ENCODE measurements at regions not wholly inside any gene's neighbourhood (a gene's known extent, or its start where the extent isn't known, plus 50 kb on each side); places are given as distances from the start of the nearest gene placed in this dataset.

GRCh38 chr4:106609917-106610316 is 241.3 kb upstream of the GIMD1 start:
- Mint-ChIP-seq H3K27me3 (no peaks in the 10 kb centered on the region), H3K9me3 (peaks cover 4% of the 10 kb centered on the region), H3K27ac (no peak overlapping the region), H3K4me1 (no peaks in the 10 kb centered on the region), H3K4me3 (no peak overlapping the region), H3K36me3 (no peaks in the 10 kb centered on the region)
- CTCF ChIA-PET = no interaction called here
- DNase-seq = no peak

- Mint-ChIP-seq H3K4me3 (no peak overlapping the region), H3K36me3 (no peaks in the 10 kb centered on the region), H3K27me3 (no peaks in the 10 kb centered on the region), H3K9me3 (peaks cover 4% of the 10 kb centered on the region), H3K27ac (no peak overlapping the region), H3K4me1 (no peaks in the 10 kb centered on the region)
- no peak for DNase-seq
- CTCF ChIA-PET = no interaction called here
Observed at GRCh38 chr4:106607558-106607957, 239.0 kb upstream of the GIMD1 start.

GRCh38 chr4:106604319-106605051 is 235.9 kb upstream of the GIMD1 start:
- CTCF ChIA-PET = no interaction called here
- no peaks in the 10 kb centered on the region for H3K27me3 Mint-ChIP-seq
- no peaks in the 10 kb centered on the region for H3K36me3 Mint-ChIP-seq
- no peaks in the 10 kb centered on the region for H3K4me1 Mint-ChIP-seq
- H3K27ac Mint-ChIP-seq = no peak overlapping the region
- H3K9me3 Mint-ChIP-seq = no peaks in the 10 kb centered on the region
- no peak overlapping the region for H3K4me3 Mint-ChIP-seq
- DNase-seq = no peak

GRCh38 chr4:106603471-106603870 is 234.9 kb upstream of the GIMD1 start:
- Mint-ChIP-seq H3K27ac (no peak overlapping the region), H3K9me3 (no peaks in the 10 kb centered on the region), H3K36me3 (no peaks in the 10 kb centered on the region), H3K4me1 (no peaks in the 10 kb centered on the region), H3K4me3 (no peak overlapping the region), H3K27me3 (no peaks in the 10 kb centered on the region)
- DNase-seq = no peak
- CTCF ChIA-PET = no interaction called here

GRCh38 chr4:106602711-106603110 is 234.1 kb upstream of the GIMD1 start:
- Mint-ChIP-seq H3K27me3 (no peaks in the 10 kb centered on the region), H3K36me3 (no peaks in the 10 kb centered on the region), H3K27ac (no peak overlapping the region), H3K4me1 (no peaks in the 10 kb centered on the region), H3K4me3 (no peak overlapping the region), H3K9me3 (no peaks in the 10 kb centered on the region)
- CTCF ChIA-PET = no interaction called here
- DNase-seq = no peak

- no peak overlapping the region for H3K27ac Mint-ChIP-seq
- no peaks in the 10 kb centered on the region for H3K27me3 Mint-ChIP-seq
- no peak for DNase-seq
- H3K36me3 Mint-ChIP-seq = no peaks in the 10 kb centered on the region
- CTCF ChIA-PET = no interaction called here
- no peak overlapping the region for H3K4me3 Mint-ChIP-seq
- no peaks in the 10 kb centered on the region for H3K4me1 Mint-ChIP-seq
- no peaks in the 10 kb centered on the region for H3K9me3 Mint-ChIP-seq
Observed at GRCh38 chr4:106601519-106601918, 232.9 kb upstream of the GIMD1 start.

GRCh38 chr4:106595906-106596305 is 227.3 kb upstream of the GIMD1 start:
- DNase-seq = no peak
- no peaks in the 10 kb centered on the region for H3K4me1 Mint-ChIP-seq

GRCh38 chr4:106594291-106594952 is 225.8 kb upstream of the GIMD1 start:
- Mint-ChIP-seq H3K4me3 (no peak overlapping the region), H3K27me3 (no peaks in the 10 kb centered on the region), H3K27ac (no peak overlapping the region), H3K9me3 (no peaks in the 10 kb centered on the region), H3K36me3 (no peaks in the 10 kb centered on the region), H3K4me1 (no peaks in the 10 kb centered on the region)
- no peak for DNase-seq
- CTCF ChIA-PET = no interaction called here

More at GRCh38 chr4:106595906-106596305, 227.3 kb upstream of the GIMD1 start:
- H3K27me3 Mint-ChIP-seq = no peaks in the 10 kb centered on the region
- H3K27ac Mint-ChIP-seq = no peak overlapping the region
- CTCF ChIA-PET = no interaction called here
- H3K4me3 Mint-ChIP-seq = no peak overlapping the region
- no peaks in the 10 kb centered on the region for H3K9me3 Mint-ChIP-seq
- no peaks in the 10 kb centered on the region for H3K36me3 Mint-ChIP-seq

GRCh38 chr4:106588891-106589290 is 220.3 kb upstream of the GIMD1 start:
- H3K27me3 Mint-ChIP-seq = no peaks in the 10 kb centered on the region
- no peak overlapping the region for H3K4me3 Mint-ChIP-seq
- CTCF ChIA-PET = no interaction called here
- no peaks in the 10 kb centered on the region for H3K36me3 Mint-ChIP-seq
- no peak overlapping the region for H3K27ac Mint-ChIP-seq
- H3K4me1 Mint-ChIP-seq = no peaks in the 10 kb centered on the region
- no peak for DNase-seq
- H3K9me3 Mint-ChIP-seq = no peaks in the 10 kb centered on the region

GRCh38 chr4:106587558-106587957 is 219.0 kb upstream of the GIMD1 start:
- H3K9me3 Mint-ChIP-seq = no peaks in the 10 kb centered on the region
- CTCF ChIA-PET = no interaction called here
- no peaks in the 10 kb centered on the region for H3K27me3 Mint-ChIP-seq
- H3K36me3 Mint-ChIP-seq = no peaks in the 10 kb centered on the region
- H3K27ac Mint-ChIP-seq = no peak overlapping the region
- no peaks in the 10 kb centered on the region for H3K4me1 Mint-ChIP-seq
- H3K4me3 Mint-ChIP-seq = no peak overlapping the region
- DNase-seq = no peak

GRCh38 chr4:106585915-106586349 is 217.4 kb upstream of the GIMD1 start:
- no peaks in the 10 kb centered on the region for H3K27me3 Mint-ChIP-seq
- CTCF ChIA-PET = no interaction called here

GRCh38 chr4:106584337-106584989 is 215.9 kb upstream of the GIMD1 start:
- H3K27ac Mint-ChIP-seq = no peak overlapping the region

More at GRCh38 chr4:106585915-106586349, 217.4 kb upstream of the GIMD1 start:
- no peak overlapping the region for H3K4me3 Mint-ChIP-seq
- no peak for DNase-seq
- H3K27ac Mint-ChIP-seq = no peak overlapping the region
- H3K36me3 Mint-ChIP-seq = no peaks in the 10 kb centered on the region
- no peaks in the 10 kb centered on the region for H3K9me3 Mint-ChIP-seq
- H3K4me1 Mint-ChIP-seq = no peaks in the 10 kb centered on the region

GRCh38 chr4:106583567-106583966 is 215.0 kb upstream of the GIMD1 start:
- Mint-ChIP-seq H3K4me1 (no peaks in the 10 kb centered on the region), H3K4me3 (no peak overlapping the region), H3K9me3 (no peaks in the 10 kb centered on the region), H3K27me3 (no peaks in the 10 kb centered on the region), H3K36me3 (no peaks in the 10 kb centered on the region), H3K27ac (no peak overlapping the region)
- no peak for DNase-seq
- CTCF ChIA-PET = no interaction called here

More at GRCh38 chr4:106584337-106584989, 215.9 kb upstream of the GIMD1 start:
- Mint-ChIP-seq H3K9me3 (no peaks in the 10 kb centered on the region), H3K27me3 (no peaks in the 10 kb centered on the region), H3K4me3 (no peak overlapping the region), H3K36me3 (no peaks in the 10 kb centered on the region), H3K4me1 (no peaks in the 10 kb centered on the region)
- CTCF ChIA-PET = no interaction called here
- no peak for DNase-seq

- no peaks in the 10 kb centered on the region for H3K9me3 Mint-ChIP-seq
- CTCF ChIA-PET = no interaction called here
- no peaks in the 10 kb centered on the region for H3K27me3 Mint-ChIP-seq
- DNase-seq = no peak
- H3K4me1 Mint-ChIP-seq = no peaks in the 10 kb centered on the region
- no peaks in the 10 kb centered on the region for H3K36me3 Mint-ChIP-seq
- H3K27ac Mint-ChIP-seq = no peak overlapping the region
- no peak overlapping the region for H3K4me3 Mint-ChIP-seq
Observed at GRCh38 chr4:106583108-106583507, 214.5 kb upstream of the GIMD1 start.

- Mint-ChIP-seq H3K27ac (no peak overlapping the region), H3K36me3 (no peaks in the 10 kb centered on the region), H3K4me1 (no peaks in the 10 kb centered on the region), H3K9me3 (no peaks in the 10 kb centered on the region), H3K4me3 (no peak overlapping the region), H3K27me3 (no peaks in the 10 kb centered on the region)
- CTCF ChIA-PET = no interaction called here
- no peak for DNase-seq
Observed at GRCh38 chr4:106582103-106582502, 213.5 kb upstream of the GIMD1 start.

Measured in activated naive CD4-positive, alpha-beta T cell treated with anti-CD3 and anti-CD28 coated beads, Interleukin-2, amount 10 ng/mL, durations not matched to agents 7 days and 5 days (primary cell).